ENCODE measurements at regions not wholly inside any gene's neighbourhood (a gene's known extent, or its start where the extent isn't known, plus 50 kb on each side); places are given as distances from the start of the nearest gene placed in this dataset.
A peak's percentile ranks its signal among the peaks of the same experiment; 100 is the strongest.
"Not testable (repeated sequence)": the region's sequence is repeated elsewhere in the genome, so short reads cannot be mapped to it uniquely, and the experiment has no call there.

DNA sequence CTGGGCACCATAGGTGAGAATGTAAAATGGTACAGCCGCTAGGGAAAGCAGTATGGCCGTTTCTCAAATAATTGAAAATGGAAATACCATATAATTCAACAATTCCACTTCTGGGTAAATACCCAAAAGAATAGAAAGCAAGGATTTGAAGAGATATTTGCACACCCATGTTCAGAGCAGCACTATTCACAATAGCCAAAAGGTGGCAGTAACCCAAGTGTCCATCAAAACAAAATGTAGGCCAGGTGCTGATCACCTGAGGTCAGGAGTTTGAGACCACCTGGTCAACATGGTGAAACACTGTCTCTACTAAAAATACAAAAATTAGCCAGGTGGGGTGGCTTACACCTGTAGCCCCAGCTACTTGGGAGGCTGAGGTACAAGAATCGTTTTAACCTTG is 62.1 kb downstream of the OLIG1 start:
- Histone ChIP-seq H3K9me3 (ENCODE audit: control insufficient read depth, insufficient read depth, low read length) (no peaks in the 10 kb centered on the region), H3K4me1 (ENCODE audit: control insufficient read depth, insufficient read depth, low read length) (peaks cover 13% of the 10 kb centered on the region), H3K27ac (ENCODE audit: low read depth, low read length) (no peak overlapping the region), H3K36me3 (ENCODE audit: control insufficient read depth, insufficient read depth, low read length) (no peaks in the 10 kb centered on the region), H3K27me3 (ENCODE audit: control insufficient read depth, insufficient read depth, low read length) (peaks cover 41% of the 10 kb centered on the region), H3K4me3 (ENCODE audit: low read depth, low read length) (no peak overlapping the region)
- no peak for DNase-seq (ENCODE audit: low read depth in 4 of 6, low spot score in 6 of 6)
- no CpG with 5 or more reads among the region's 3 CpGs for WGBS (ENCODE audit: insufficient coverage)

DNA sequence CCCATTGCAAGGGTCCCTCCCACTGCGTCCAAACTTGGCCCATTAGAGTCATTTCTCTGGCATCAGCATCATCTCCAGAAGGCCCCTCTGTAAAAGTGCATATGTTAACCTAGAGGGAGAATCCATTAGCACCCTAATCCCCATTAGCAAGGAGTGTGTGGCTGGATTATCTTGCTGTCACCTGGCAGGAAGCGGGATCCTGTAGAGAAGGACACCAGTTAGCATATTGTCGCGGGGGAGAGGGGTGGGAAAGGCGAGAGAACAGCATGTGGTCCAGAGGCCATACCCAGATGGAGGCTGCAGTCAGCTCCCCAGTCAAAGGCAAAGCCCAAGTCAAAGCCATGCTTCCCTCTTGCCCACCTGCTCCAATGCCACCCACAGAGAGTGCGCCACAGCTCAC is 64.0 kb downstream of the OLIG1 start:
- no peak overlapping the region for H3K27ac ChIP-seq (ENCODE audit: low read depth, low read length)
- peak in 1 of 6 donors; percentile 45 for DNase-seq (ENCODE audit: low read depth in 4 of 6, low spot score in 6 of 6)
- WGBS (ENCODE audit: insufficient coverage) = 26% methylated on average over 4 of the region's 6 CpGs
- peaks cover 22% of the 10 kb centered on the region for H3K27me3 ChIP-seq (ENCODE audit: control insufficient read depth, insufficient read depth, low read length)
- no peaks in the 10 kb centered on the region for H3K9me3 ChIP-seq (ENCODE audit: control insufficient read depth, insufficient read depth, low read length)
- H3K36me3 ChIP-seq (ENCODE audit: control insufficient read depth, insufficient read depth, low read length) = no peaks in the 10 kb centered on the region
- H3K4me3 ChIP-seq (ENCODE audit: low read depth, low read length) = no peak overlapping the region
- peaks cover 8% of the 10 kb centered on the region for H3K4me1 ChIP-seq (ENCODE audit: control insufficient read depth, insufficient read depth, low read length)

DNA sequence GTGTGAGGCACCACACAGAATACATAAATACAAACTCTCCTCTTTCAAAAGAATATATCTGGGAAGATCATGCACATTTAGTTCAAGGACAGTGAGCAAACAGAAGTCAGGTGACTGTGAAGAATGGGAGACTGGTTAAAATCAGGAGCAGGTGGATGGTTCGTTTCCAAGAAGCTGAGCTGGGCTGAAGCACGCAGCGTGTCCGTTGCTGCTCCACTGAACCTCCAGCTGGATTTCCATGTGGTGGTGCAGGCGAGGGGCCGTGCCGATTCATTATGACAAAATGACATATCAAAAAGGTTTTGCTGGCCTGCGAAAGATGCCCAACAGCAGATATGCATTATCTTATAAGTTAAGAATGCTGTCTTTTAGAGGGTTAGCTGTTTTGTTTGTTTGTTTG is 66.0 kb downstream of the OLIG1 start:
- Histone ChIP-seq H3K4me1 (ENCODE audit: control insufficient read depth, insufficient read depth, low read length) (peaks cover 8% of the 10 kb centered on the region), H3K4me3 (ENCODE audit: low read depth, low read length) (no peak overlapping the region), H3K27me3 (ENCODE audit: control insufficient read depth, insufficient read depth, low read length) (peaks cover 23% of the 10 kb centered on the region), H3K36me3 (ENCODE audit: control insufficient read depth, insufficient read depth, low read length) (no peaks in the 10 kb centered on the region), H3K27ac (ENCODE audit: low read depth, low read length) (no peak overlapping the region), H3K9me3 (ENCODE audit: control insufficient read depth, insufficient read depth, low read length) (no peaks in the 10 kb centered on the region)
- DNase-seq (ENCODE audit: low read depth in 4 of 6, low spot score in 6 of 6) = peak in 2 of 6 donors; percentile 32 to 39
- WGBS (ENCODE audit: insufficient coverage) = 38% methylated on average over 1 of the region's 8 CpGs

DNA sequence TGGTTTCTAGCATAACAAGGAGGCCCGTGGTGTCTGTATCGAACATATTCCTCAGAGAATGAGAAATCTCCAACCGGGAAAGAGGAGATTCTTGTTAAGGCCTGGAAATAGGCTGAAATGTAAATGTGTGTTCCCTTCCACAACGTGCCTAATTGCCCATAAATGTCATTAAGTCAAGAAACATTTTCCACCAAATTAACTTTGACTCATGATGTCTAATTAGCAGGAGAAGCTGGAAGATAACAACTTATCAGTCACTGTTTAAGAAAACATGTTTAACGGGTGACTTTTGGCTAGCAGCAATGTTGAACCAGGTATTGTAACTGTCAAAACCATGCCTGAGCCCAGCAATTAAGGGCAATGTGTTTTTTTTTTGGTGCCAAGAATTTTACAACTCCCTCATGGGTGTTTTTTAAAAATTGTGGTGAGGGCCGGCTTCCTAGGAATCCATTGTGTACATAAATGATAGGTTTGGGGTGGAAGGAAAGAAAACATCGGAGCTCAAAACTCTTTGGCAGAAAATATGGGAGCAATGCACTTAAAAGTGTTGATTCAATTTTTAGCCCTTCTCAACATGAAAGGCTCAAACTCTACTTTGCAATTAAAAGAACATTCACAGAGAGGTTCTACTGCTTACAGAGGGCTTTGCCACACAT is 67.0 kb downstream of the OLIG1 start:
- peak in 2 of 6 donors; percentile 49 to 88 for DNase-seq (ENCODE audit: low read depth in 4 of 6, low spot score in 6 of 6)
- no peak overlapping the region for H3K27ac ChIP-seq (ENCODE audit: low read depth, low read length)
- peaks cover 15% of the 10 kb centered on the region for H3K27me3 ChIP-seq (ENCODE audit: control insufficient read depth, insufficient read depth, low read length)
- peaks cover 8% of the 10 kb centered on the region for H3K4me1 ChIP-seq (ENCODE audit: control insufficient read depth, insufficient read depth, low read length)
- 50% methylated on average over 4 of the region's 7 CpGs for WGBS (ENCODE audit: insufficient coverage)
- no peak overlapping the region for H3K4me3 ChIP-seq (ENCODE audit: low read depth, low read length)
- no peaks in the 10 kb centered on the region for H3K36me3 ChIP-seq (ENCODE audit: control insufficient read depth, insufficient read depth, low read length)
- no peaks in the 10 kb centered on the region for H3K9me3 ChIP-seq (ENCODE audit: control insufficient read depth, insufficient read depth, low read length)

DNA sequence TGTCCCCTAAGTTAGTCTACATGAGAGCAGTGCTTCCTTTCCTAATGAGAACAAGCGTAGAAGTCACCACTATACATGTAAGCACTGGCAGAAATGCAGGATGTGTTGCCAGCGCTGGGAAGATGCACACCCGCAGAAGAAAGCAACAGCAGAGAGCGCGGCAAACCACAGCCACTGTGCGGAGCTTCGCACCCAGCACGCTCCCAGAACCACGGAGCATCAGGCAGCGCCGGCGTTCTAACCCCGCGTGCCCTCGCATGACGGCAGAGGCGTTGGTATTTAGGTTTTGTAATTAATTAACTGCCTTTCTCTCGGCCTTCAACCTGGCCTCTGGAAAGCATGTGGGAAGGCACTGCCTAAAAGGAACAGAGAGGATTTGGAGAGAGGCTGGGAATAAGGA is 69.1 kb downstream of the OLIG1 start:
- H3K27ac ChIP-seq (ENCODE audit: low read depth, low read length) = no peak overlapping the region
- 81% methylated on average over 14 of the region's 18 CpGs for WGBS (ENCODE audit: insufficient coverage)
- H3K4me1 ChIP-seq (ENCODE audit: control insufficient read depth, insufficient read depth, low read length) = peaks cover 8% of the 10 kb centered on the region
- H3K4me3 ChIP-seq (ENCODE audit: low read depth, low read length) = no peak overlapping the region
- no peaks in the 10 kb centered on the region for H3K9me3 ChIP-seq (ENCODE audit: control insufficient read depth, insufficient read depth, low read length)
- DNase-seq (ENCODE audit: low read depth in 4 of 6, low spot score in 6 of 6) = no peak
- H3K27me3 ChIP-seq (ENCODE audit: control insufficient read depth, insufficient read depth, low read length) = peaks cover 9% of the 10 kb centered on the region
- H3K36me3 ChIP-seq (ENCODE audit: control insufficient read depth, insufficient read depth, low read length) = no peaks in the 10 kb centered on the region

DNA sequence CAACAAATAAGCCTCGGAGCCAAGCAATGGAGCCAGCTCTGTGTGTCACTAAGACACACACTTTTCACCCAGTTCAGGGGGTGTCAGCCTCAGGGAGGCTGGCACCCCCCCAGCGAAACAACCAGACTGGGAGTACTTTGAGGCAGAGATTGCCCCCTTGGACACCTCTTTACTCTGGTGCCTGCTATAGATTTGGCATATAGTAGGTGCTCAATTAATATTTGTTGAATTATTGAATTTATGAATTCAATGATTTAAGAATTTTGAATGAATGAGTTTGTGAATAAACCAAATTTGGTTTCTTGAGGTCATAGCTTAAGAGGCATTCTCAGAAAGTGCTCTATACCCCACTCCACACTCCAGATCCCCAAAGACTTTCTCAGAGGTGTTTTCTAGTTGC is 70.3 kb downstream of the OLIG1 start:
- 100% methylated on average over 2 of the region's 2 CpGs for WGBS (ENCODE audit: insufficient coverage)
- H3K27ac ChIP-seq (ENCODE audit: low read depth, low read length) = no peak overlapping the region
- no peak for DNase-seq (ENCODE audit: low read depth in 4 of 6, low spot score in 6 of 6)
- H3K4me3 ChIP-seq (ENCODE audit: low read depth, low read length) = no peak overlapping the region
- H3K36me3 ChIP-seq (ENCODE audit: control insufficient read depth, insufficient read depth, low read length) = no peaks in the 10 kb centered on the region
- peaks cover 9% of the 10 kb centered on the region for H3K27me3 ChIP-seq (ENCODE audit: control insufficient read depth, insufficient read depth, low read length)
- H3K9me3 ChIP-seq (ENCODE audit: control insufficient read depth, insufficient read depth, low read length) = no peaks in the 10 kb centered on the region
- peaks cover 8% of the 10 kb centered on the region for H3K4me1 ChIP-seq (ENCODE audit: control insufficient read depth, insufficient read depth, low read length)

DNA sequence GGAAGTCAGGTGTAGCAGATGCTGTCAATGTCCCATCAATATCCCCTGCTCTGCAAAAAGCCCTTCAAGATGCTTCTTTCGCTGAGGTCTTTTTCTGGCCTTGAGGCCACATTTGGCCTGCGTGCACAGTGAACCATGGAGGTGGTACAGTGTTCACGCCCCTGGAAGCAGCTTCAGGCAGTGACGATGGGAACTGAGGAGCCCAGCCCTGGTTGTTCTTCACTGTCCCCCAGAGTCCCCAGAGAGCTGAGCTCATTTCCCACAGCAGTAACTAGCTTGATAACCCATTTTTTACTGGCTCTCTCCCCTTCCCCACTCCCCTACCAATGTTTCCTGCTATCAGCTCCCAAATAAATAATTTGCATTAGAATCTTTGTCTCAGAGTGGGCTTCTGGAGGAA is 76.5 kb downstream of the OLIG1 start:
- WGBS (ENCODE audit: insufficient coverage) = 73% methylated on average over 4 of the region's 4 CpGs
- no peaks in the 10 kb centered on the region for H3K9me3 ChIP-seq (ENCODE audit: control insufficient read depth, insufficient read depth, low read length)
- no peak overlapping the region for H3K27ac ChIP-seq (ENCODE audit: low read depth, low read length)
- peaks cover 23% of the 10 kb centered on the region for H3K27me3 ChIP-seq (ENCODE audit: control insufficient read depth, insufficient read depth, low read length)
- DNase-seq (ENCODE audit: low read depth in 4 of 6, low spot score in 6 of 6) = no peak
- no peaks in the 10 kb centered on the region for H3K36me3 ChIP-seq (ENCODE audit: control insufficient read depth, insufficient read depth, low read length)
- H3K4me1 ChIP-seq (ENCODE audit: control insufficient read depth, insufficient read depth, low read length) = no peaks in the 10 kb centered on the region
- no peak overlapping the region for H3K4me3 ChIP-seq (ENCODE audit: low read depth, low read length)

DNA sequence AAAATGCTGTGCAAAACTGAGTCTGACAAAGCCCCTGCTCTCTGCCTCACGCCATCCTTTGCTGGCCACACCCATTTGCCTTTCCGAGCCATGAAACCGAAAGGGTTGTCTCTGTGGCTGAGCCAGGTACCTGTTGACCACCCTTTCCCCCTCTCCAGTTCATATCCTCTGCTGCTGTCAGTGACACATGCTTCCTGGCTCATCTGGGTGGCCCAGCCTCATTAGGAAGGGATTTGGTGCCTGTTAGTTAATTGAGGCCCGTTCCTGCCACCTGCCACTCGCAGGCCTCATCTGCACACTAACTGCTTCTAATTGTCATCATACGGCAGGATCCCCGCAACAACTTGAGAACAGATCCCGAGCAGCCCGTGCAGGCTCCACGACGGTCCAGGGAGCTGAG is 79.2 kb downstream of the OLIG1 start:
- peak in 2 of 6 donors; percentile 49 to 62 for DNase-seq (ENCODE audit: low read depth in 4 of 6, low spot score in 6 of 6)
- Histone ChIP-seq H3K27me3 (ENCODE audit: control insufficient read depth, insufficient read depth, low read length) (peaks cover 30% of the 10 kb centered on the region), H3K36me3 (ENCODE audit: control insufficient read depth, insufficient read depth, low read length) (no peaks in the 10 kb centered on the region), H3K27ac (ENCODE audit: low read depth, low read length) (no peak overlapping the region), H3K4me3 (ENCODE audit: low read depth, low read length) (no peak overlapping the region), H3K9me3 (ENCODE audit: control insufficient read depth, insufficient read depth, low read length) (no peaks in the 10 kb centered on the region), H3K4me1 (ENCODE audit: control insufficient read depth, insufficient read depth, low read length) (peaks cover 8% of the 10 kb centered on the region)
- WGBS (ENCODE audit: insufficient coverage) = 43% methylated on average over 6 of the region's 11 CpGs

DNA sequence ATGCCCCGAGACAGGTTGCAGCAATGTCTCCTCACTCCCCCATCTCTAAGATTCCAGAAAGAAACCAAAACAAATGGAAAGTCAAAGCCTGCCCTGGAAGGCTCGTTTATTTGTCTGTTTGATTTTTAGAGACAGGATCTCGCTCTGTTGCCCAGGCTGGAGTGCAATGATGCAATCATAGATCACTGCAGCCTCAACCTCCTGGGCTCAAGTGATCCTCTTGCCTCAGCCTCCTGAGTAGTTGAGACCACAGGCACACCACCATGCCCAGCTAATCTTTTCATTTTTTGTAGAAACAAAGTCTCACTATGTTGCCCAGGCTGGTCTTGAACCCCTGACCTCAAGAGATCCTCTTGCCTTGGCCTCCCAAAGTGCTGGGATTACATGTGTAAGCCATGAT is 78.8 kb upstream of the IFNAR2 start:
- H3K4me3 ChIP-seq (ENCODE audit: low read depth, low read length); H3K36me3 ChIP-seq (ENCODE audit: control insufficient read depth, insufficient read depth, low read length); H3K9me3 ChIP-seq (ENCODE audit: control insufficient read depth, insufficient read depth, low read length); H3K4me1 ChIP-seq (ENCODE audit: control insufficient read depth, insufficient read depth, low read length); H3K27ac ChIP-seq (ENCODE audit: low read depth, low read length); DNase-seq (ENCODE audit: low read depth in 4 of 6, low spot score in 6 of 6): not testable (repeated sequence)
- peaks cover 26% of the 10 kb centered on the region for H3K27me3 ChIP-seq (ENCODE audit: control insufficient read depth, insufficient read depth, low read length)
- WGBS (ENCODE audit: insufficient coverage) = 92% methylated on average over 2 of the region's 3 CpGs

DNA sequence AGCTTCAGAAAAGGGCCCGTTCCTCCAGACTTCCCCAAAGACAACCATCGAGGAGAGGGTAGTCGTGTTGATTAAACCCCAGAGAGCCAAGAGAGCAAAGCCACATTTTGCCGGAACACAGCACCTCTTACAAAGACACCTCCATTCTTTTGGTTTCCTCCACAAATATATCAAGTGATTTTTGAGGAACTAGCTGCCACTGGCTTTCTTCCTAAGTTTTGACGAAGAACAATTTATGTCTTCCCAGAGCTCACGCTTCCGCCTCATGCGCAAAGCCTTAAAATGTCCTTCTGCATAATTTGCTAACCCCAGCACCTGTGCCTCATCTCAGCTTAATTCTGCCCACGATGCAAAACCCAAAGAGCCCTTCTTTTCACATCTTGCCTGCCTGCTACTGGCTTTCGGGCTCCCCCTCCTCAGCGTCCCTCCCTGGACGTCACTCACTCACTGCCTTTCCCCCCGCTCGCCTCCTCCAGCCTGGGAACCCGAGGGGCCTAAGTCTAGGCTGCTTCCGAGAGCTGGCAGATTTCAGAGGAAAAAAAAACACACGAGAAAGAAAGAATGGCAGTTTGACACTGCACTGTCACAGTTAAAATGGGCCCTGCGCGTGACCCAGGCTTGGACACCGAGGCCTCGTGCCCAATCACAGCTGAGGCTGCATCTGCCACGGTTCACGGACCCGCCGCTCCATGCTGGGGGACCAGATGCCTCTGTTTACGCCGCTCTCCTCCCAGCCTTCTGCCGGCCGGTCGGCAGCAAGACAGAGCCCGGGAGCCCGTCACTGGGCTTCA is 77.6 kb upstream of the IFNAR2 start:
- Histone ChIP-seq H3K27me3 (ENCODE audit: control insufficient read depth, insufficient read depth, low read length) (peaks cover 22% of the 10 kb centered on the region), H3K4me1 (ENCODE audit: control insufficient read depth, insufficient read depth, low read length) (peaks cover 8% of the 10 kb centered on the region), H3K4me3 (ENCODE audit: low read depth, low read length) (no peak overlapping the region), H3K9me3 (ENCODE audit: control insufficient read depth, insufficient read depth, low read length) (no peaks in the 10 kb centered on the region), H3K36me3 (ENCODE audit: control insufficient read depth, insufficient read depth, low read length) (no peaks in the 10 kb centered on the region), H3K27ac (ENCODE audit: low read depth, low read length) (no peak overlapping the region)
- 19% methylated on average over 29 of the region's 32 CpGs for WGBS (ENCODE audit: insufficient coverage)
- peak in 2 of 6 donors; percentile 42 to 53 for DNase-seq (ENCODE audit: low read depth in 4 of 6, low spot score in 6 of 6)

Measured in spinal cord (tissue), 9 donors.